Tibial nerve (tissue), 4 donors: ENCODE measurements at regions not wholly inside any gene's neighbourhood (a gene's known extent, or its start where the extent isn't known, plus 50 kb on each side); places are given as distances from the start of the nearest gene placed in this dataset.
"Not testable (repeated sequence)": the region's sequence is repeated elsewhere in the genome, so short reads cannot be mapped to it uniquely, and the experiment has no call there.

ENCODE experiments used
- EP300 ChIP-seq, 2 donors: sonication (generic); formaldehyde crosslinking; IDR thresholded peaks; one replicate each; pipeline ENCODE4 v1.6.1; 2017; ENCODE audit warnings: antibody characterized with exemption in 2 of 2, mild to moderate bottlenecking in 1 of 2
- POLR2A ChIP-seq, 2 donors: fragments of 450-650 bp; IDR thresholded peaks; one replicate each; pipeline ENCODE4 v1.6.1; 2017; ENCODE audit warnings: antibody characterized with exemption in 2 of 2, mild to moderate bottlenecking in 2 of 2, moderate library complexity in 2 of 2
- TF ChIP-seq, protein P1 (sequence below), 5 experiments: fragments of 200-600 bp in 3 of 5; fragments of 450-650 bp in 2 of 5; sonication (generic) in 3 of 5; IDR thresholded peaks; one replicate each; pipeline ENCODE4 v1.5.1; 2016 to 2019; ENCODE audit warnings: antibody characterized with exemption in 5 of 5, mild to moderate bottlenecking in 3 of 5, moderate library complexity in 2 of 5

DNA sequence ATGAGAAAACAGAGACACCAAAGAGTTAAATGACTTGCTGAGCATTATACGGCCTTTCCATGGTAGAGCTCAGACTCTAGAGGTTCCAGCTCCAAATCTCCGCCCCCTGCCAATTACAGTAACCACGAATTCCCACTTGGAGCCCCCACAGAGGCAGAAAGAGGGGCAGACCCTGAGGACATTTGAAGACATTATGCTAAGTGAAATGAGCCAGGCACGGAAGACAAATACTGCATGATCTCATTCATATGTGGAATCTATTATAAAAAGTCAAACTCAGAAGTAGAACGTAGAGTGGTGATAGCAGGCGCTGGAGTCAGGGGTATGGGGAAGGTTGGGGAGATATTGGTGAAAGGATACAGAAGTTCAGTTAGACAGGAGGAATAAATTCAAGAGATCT, 303.4 kb downstream of the ANAPC1 start:
- TF ChIP-seq POLR2A, EP300 (IDR thresholded peaks at IDR 0.05): not testable (repeated sequence)
- TF ChIP-seq, protein P1, sequence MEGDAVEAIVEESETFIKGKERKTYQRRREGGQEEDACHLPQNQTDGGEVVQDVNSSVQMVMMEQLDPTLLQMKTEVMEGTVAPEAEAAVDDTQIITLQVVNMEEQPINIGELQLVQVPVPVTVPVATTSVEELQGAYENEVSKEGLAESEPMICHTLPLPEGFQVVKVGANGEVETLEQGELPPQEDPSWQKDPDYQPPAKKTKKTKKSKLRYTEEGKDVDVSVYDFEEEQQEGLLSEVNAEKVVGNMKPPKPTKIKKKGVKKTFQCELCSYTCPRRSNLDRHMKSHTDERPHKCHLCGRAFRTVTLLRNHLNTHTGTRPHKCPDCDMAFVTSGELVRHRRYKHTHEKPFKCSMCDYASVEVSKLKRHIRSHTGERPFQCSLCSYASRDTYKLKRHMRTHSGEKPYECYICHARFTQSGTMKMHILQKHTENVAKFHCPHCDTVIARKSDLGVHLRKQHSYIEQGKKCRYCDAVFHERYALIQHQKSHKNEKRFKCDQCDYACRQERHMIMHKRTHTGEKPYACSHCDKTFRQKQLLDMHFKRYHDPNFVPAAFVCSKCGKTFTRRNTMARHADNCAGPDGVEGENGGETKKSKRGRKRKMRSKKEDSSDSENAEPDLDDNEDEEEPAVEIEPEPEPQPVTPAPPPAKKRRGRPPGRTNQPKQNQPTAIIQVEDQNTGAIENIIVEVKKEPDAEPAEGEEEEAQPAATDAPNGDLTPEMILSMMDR (IDR thresholded peaks at IDR 0.05) = not testable (repeated sequence)
